Sigmoid colon (tissue), 4 donors: ENCODE measurements at regions not wholly inside any gene's neighbourhood (a gene's known extent, or its start where the extent isn't known, plus 50 kb on each side); places are given as distances from the start of the nearest gene placed in this dataset.

ENCODE experiments used
- CTCF ChIP-seq, 4 experiments: fragments of 450-650 bp in 3 of 4; fragments of 200-600 bp in 1 of 4; IDR thresholded peaks; one replicate each; pipeline ENCODE4 v1.5.1; 2016 to 2019; ENCODE audit warnings: antibody characterized with exemption in 4 of 4, mild to moderate bottlenecking in 3 of 4, moderate library complexity in 2 of 4
- POLR2AphosphoS5 ChIP-seq, 4 donors: sonication (generic); formaldehyde crosslinking; IDR thresholded peaks; one replicate each; pipeline ENCODE4 v1.6.1; 2017; ENCODE audit warnings: antibody characterized with exemption in 4 of 4

GRCh38 chr16:73389085-73389484, 341.2 kb upstream of the ZFHX3 start:
- TF ChIP-seq POLR2AphosphoS5 (IDR thresholded peaks at IDR 0.05) (no peak), CTCF (IDR thresholded peaks at IDR 0.05) (no peak)
